PC-9 (cell line): ENCODE measurements at regions not wholly inside any gene's neighbourhood (a gene's known extent, or its start where the extent isn't known, plus 50 kb on each side); places are given as distances from the start of the nearest gene placed in this dataset.
"Not testable (repeated sequence)": the region's sequence is repeated elsewhere in the genome, so short reads cannot be mapped to it uniquely, and the experiment has no call there.

Experiments used
- BruUV-seq: library from RNA; stranded (reverse); fragments of 400-500 nt; replicated peaks from 2 replicates; lab custom pipeline; 2021; lab: Mats Ljungman, UMichigan
- CTCF ChIA-PET: fragments of 300-600 bp; sonication (Branson Sonifier 250); formaldehyde crosslinking; loops from one replicate; lab custom pipeline; 2022; ENCODE audit warnings: antibody characterized with exemption; lab: Charles Lee
- POLR2A ChIA-PET: fragments of 300-600 bp; sonication (Branson Sonifier 250); formaldehyde crosslinking; loops from one replicate; lab custom pipeline; 2022; ENCODE audit warnings: antibody characterized with exemption; ENCODE audit not compliant: unreplicated experiment; lab: Charles Lee
- DNase-seq, 2 experiments: peaks; one replicate each; pipeline versions ENCODE4 v3.0.0 to v3.0.0-alpha.2; 2015 to 2022; ENCODE audit warnings: mixed read lengths in 1 of 2
- H2AFZ ChIP-seq: fragments of 200-600 bp; sonication (generic); 2 replicates; pipeline ENCODE4 v1.8.1; 2017; ENCODE audit warnings: antibody characterized with exemption
- H3F3A ChIP-seq: fragments of 200-600 bp; sonication (generic); 2 replicates; pipeline ENCODE4 v1.8.1; 2017; ENCODE audit warnings: antibody characterized with exemption, mild to moderate bottlenecking, low read depth; ENCODE audit not compliant: insufficient read depth
- H3K27ac ChIP-seq: fragments of 200-600 bp; sonication (generic); 2 replicates; pipeline ENCODE4 v1.6.1; 2016; ENCODE audit warnings: mixed run types
- H3K27me3 ChIP-seq: fragments of 200-600 bp; sonication (generic); 2 replicates; pipeline ENCODE4 v1.6.1; 2016; ENCODE audit warnings: low read depth, mixed run types; ENCODE audit not compliant: insufficient read depth
- H3K36me3 ChIP-seq: fragments of 200-600 bp; sonication (generic); 2 replicates; pipeline ENCODE4 v1.6.1; 2016; ENCODE audit warnings: low read depth, mixed run types
- H3K4me1 ChIP-seq: fragments of 200-600 bp; sonication (generic); replicated peaks from 2 replicates; pipeline ENCODE4 v1.6.1; 2016; ENCODE audit warnings: mixed run types; ENCODE audit not compliant: insufficient read depth
- H3K4me2 ChIP-seq: fragments of 200-600 bp; sonication (generic); 2 replicates; pipeline ENCODE4 v1.6.1; 2017; ENCODE audit warnings: mixed run types
- H3K4me3 ChIP-seq: fragments of 200-600 bp; sonication (generic); 2 replicates; pipeline ENCODE4 v1.6.1; 2016; ENCODE audit warnings: mixed run types
- H3K79me2 ChIP-seq: fragments of 200-600 bp; sonication (generic); 2 replicates; pipeline ENCODE4 v1.6.1; 2017; ENCODE audit warnings: low read depth, mixed run types
- H3K9me2 ChIP-seq: fragments of 200-600 bp; sonication (generic); 2 replicates; pipeline ENCODE4 v1.8.1; 2017; ENCODE audit warnings: mild to moderate bottlenecking; ENCODE audit not compliant: insufficient read depth
- H3K9me3 ChIP-seq: fragments of 200-600 bp; sonication (generic); 2 replicates; pipeline ENCODE4 v1.8.1; 2016; ENCODE audit warnings: low read depth; ENCODE audit not compliant: insufficient read depth
- H4K20me1 ChIP-seq: fragments of 200-600 bp; sonication (generic); 2 replicates; pipeline ENCODE4 v1.8.1; 2017; ENCODE audit not compliant: insufficient read depth
- EZH2 ChIP-seq: fragments of 200-600 bp; sonication (generic); IDR thresholded peaks from 2 replicates; pipeline ENCODE4 v1.8.0; 2017; ENCODE audit warnings: antibody characterized with exemption, low read depth
- intact Hi-C: fragments of 100-400 bp; cut with micrococcal nuclease; formaldehyde crosslinking; loops from one replicate; pipeline ENCODE4 v1.10.0; 2022; ENCODE audit not compliant: unreplicated experiment
- TF ChIP-seq, protein P1 (sequence below): fragments of 200-600 bp; sonication (generic); conservative IDR thresholded peaks from 2 replicates; pipeline ENCODE4 v1.6.1; 2017; ENCODE audit warnings: mixed run types, antibody characterized with exemption, mild to moderate bottlenecking, moderate library complexity

GRCh38 chr3:152644478-152644877 lies 190.5 kb upstream of the P2RY1 start:
- ChIA-PET CTCF (no interaction called here), POLR2A (interaction anchor here (0.6 kb wide), 1 partner anchor 31 kb away, joined by 3 read pairs; no protein-coding TSS in a partner anchor)
- Histone ChIP-seq H3K79me2 (no peaks in the 10 kb centered on the region), H3K4me2 (no peak overlapping the region), H3K27ac (no peak overlapping the region), H4K20me1 (no peaks in the 10 kb centered on the region), H3K27me3 (no peaks in the 10 kb centered on the region), H3K9me3 (no peaks in the 10 kb centered on the region), H3F3A (no peaks in the 10 kb centered on the region), H3K36me3 (no peaks in the 10 kb centered on the region), H3K9me2 (no peaks in the 10 kb centered on the region), H3K4me3 (no peak overlapping the region), H2AFZ (no peak overlapping the region), H3K4me1 (no peaks in the 10 kb centered on the region)
- TF ChIP-seq EZH2, result no peak
- TF ChIP-seq, protein P1, sequence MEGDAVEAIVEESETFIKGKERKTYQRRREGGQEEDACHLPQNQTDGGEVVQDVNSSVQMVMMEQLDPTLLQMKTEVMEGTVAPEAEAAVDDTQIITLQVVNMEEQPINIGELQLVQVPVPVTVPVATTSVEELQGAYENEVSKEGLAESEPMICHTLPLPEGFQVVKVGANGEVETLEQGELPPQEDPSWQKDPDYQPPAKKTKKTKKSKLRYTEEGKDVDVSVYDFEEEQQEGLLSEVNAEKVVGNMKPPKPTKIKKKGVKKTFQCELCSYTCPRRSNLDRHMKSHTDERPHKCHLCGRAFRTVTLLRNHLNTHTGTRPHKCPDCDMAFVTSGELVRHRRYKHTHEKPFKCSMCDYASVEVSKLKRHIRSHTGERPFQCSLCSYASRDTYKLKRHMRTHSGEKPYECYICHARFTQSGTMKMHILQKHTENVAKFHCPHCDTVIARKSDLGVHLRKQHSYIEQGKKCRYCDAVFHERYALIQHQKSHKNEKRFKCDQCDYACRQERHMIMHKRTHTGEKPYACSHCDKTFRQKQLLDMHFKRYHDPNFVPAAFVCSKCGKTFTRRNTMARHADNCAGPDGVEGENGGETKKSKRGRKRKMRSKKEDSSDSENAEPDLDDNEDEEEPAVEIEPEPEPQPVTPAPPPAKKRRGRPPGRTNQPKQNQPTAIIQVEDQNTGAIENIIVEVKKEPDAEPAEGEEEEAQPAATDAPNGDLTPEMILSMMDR, result no peak
- BruUV-seq, result no TSS peak
- intact Hi-C loops, result no loop called here
- no peak for DNase-seq

GRCh38 chr3:152646004-152646403 lies 188.9 kb upstream of the P2RY1 start:
- Histone ChIP-seq H3F3A (no peaks in the 10 kb centered on the region), H3K4me1 (0 out of 2 replicates have a peak, but pooled peaks cover 7% of the 10 kb centered on the region), H3K4me2 (no peak overlapping the region), H3K36me3 (no peaks in the 10 kb centered on the region), H3K27me3 (no peaks in the 10 kb centered on the region), H3K9me2 (no peaks in the 10 kb centered on the region), H3K9me3 (no peaks in the 10 kb centered on the region), H3K27ac (no peak overlapping the region), H2AFZ (0 out of 2 replicates have a peak overlapping the region, but pooled peaks have one; percentile 30), H3K4me3 (no peak overlapping the region), H4K20me1 (no peaks in the 10 kb centered on the region), H3K79me2 (no peaks in the 10 kb centered on the region)
- intact Hi-C loops, result no loop called here
- DNase-seq, result no peak
- TF ChIP-seq, protein P1, result no peak
- no peak for TF ChIP-seq EZH2
- CTCF ChIA-PET, result no interaction called here
- no TSS peak for BruUV-seq
- POLR2A ChIA-PET, result no interaction called here

DNA sequence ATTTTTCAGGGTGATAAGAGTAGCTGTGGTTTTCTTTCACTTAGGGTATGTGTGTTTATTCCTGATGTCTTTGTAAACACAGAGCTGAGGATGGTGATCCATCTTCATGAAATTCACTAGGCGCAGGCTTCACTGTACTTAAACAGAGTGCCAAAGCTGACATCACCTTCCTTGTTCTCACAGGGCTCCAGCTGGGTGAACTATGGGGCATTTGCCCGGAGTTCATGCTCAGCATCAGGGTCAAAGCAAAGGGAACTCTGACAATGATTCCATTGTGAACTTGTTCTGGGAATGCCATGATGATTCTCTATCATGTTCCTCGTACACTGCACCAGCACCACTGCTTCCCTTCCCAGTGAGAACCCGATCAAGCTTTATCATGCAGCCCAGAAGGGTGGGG lies 184.8 kb upstream of the P2RY1 start:
- Histone ChIP-seq H2AFZ (no peak overlapping the region), H3K4me2 (no peak overlapping the region), H3K4me3 (no peak overlapping the region), H3K27ac (no peak overlapping the region), H4K20me1 (no peaks in the 10 kb centered on the region), H3K4me1 (0 out of 2 replicates have a peak, but pooled peaks cover 7% of the 10 kb centered on the region), H3K9me2 (no peaks in the 10 kb centered on the region), H3F3A (no peaks in the 10 kb centered on the region), H3K36me3 (no peaks in the 10 kb centered on the region), H3K9me3 (no peaks in the 10 kb centered on the region), H3K79me2 (no peaks in the 10 kb centered on the region), H3K27me3 (no peaks in the 10 kb centered on the region)
- intact Hi-C loops, result no loop called here
- ChIA-PET POLR2A (no interaction called here), CTCF (no interaction called here)
- no TSS peak for BruUV-seq
- TF ChIP-seq, protein P1, result no peak
- no peak for TF ChIP-seq EZH2
- no peak for DNase-seq

- DNase-seq, CTCF ChIA-PET, intact Hi-C loops, H3F3A ChIP-seq, H3K36me3 ChIP-seq, H3K9me2 ChIP-seq, H3K4me2 ChIP-seq, H2AFZ ChIP-seq, H4K20me1 ChIP-seq, H3K9me3 ChIP-seq, H3K27me3 ChIP-seq, H3K4me1 ChIP-seq, POLR2A ChIA-PET, H3K79me2 ChIP-seq, BruUV-seq, H3K27ac ChIP-seq, H3K4me3 ChIP-seq: not testable (repeated sequence)
Observed at GRCh38 chr3:152650923-152651322, 184.0 kb upstream of the P2RY1 start.
